Sigmoid colon (tissue), 4 donors: ENCODE measurements at regions not wholly inside any gene's neighbourhood (a gene's known extent, or its start where the extent isn't known, plus 50 kb on each side); places are given as distances from the start of the nearest gene placed in this dataset.

Source experiments
- CTCF ChIP-seq, 4 experiments: fragments of 450-650 bp in 3 of 4; fragments of 200-600 bp in 1 of 4; IDR thresholded peaks; one replicate each; pipeline ENCODE4 v1.5.1; 2016 to 2019; ENCODE audit warnings: antibody characterized with exemption in 4 of 4, mild to moderate bottlenecking in 3 of 4, moderate library complexity in 2 of 4
- POLR2AphosphoS5 ChIP-seq, 4 donors: sonication (generic); formaldehyde crosslinking; IDR thresholded peaks; one replicate each; pipeline ENCODE4 v1.6.1; 2017; ENCODE audit warnings: antibody characterized with exemption in 4 of 4

DNA sequence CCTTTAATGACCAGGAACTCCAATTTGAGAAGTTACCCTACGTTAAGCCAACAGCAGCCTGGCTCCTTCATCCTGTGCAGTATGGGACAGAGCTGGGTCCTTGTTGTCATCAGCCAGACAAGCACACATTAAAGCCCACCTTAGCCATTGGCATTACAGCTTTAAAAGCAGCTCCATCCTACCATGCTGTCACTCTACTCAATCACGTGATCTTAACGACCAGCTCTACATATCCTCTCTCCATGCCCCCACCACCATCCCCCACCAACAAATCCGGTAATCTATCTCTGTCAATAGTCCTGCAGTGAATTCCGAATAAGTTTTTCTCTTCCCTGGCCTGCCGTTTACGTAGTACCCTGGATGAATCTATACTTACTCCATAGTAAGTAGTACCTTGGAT, 82.9 kb upstream of the DGKG start:
- TF ChIP-seq CTCF (IDR thresholded peaks at IDR 0.05), result no peak
- no peak for TF ChIP-seq POLR2AphosphoS5 (IDR thresholded peaks at IDR 0.05)
